CD14-positive monocyte (primary cell): ENCODE measurements at regions not wholly inside any gene's neighbourhood (a gene's known extent, or its start where the extent isn't known, plus 50 kb on each side); places are given as distances from the start of the nearest gene placed in this dataset.

Source experiments
- DNase-seq, 3 donors: peaks; one replicate each; pipeline ENCODE4 v3.0.0-alpha.2; 2011 to 2022
- H2AFZ ChIP-seq: 2 replicates; pipeline ENCODE4 v1.6.0; 2012; ENCODE audit warnings: mild to moderate bottlenecking, low read depth, low read length, inconsistent platforms; ENCODE audit not compliant: insufficient read depth, poor library complexity, severe bottlenecking
- H3K27ac ChIP-seq, 2 donors: 1 replicate in 1 of 2; 2 replicates in 1 of 2; pipeline ENCODE4 v1.5.1; 2012 to 2013; ENCODE audit warnings: low read length in 2 of 2, control low read depth in 1 of 2, inconsistent platforms in 1 of 2, low read depth in 1 of 2, mild to moderate bottlenecking in 1 of 2
- H3K27me3 ChIP-seq, 2 donors: one replicate each; pipeline versions ENCODE4 v1.6.0 to v1.6.1; 2011 to 2013; ENCODE audit warnings: low read length in 2 of 2; ENCODE audit not compliant: control insufficient read depth in 2 of 2, insufficient read depth in 2 of 2
- H3K36me3 ChIP-seq, 2 donors: replicated peaks in 1 of 2; 1 replicate in 1 of 2; 2 replicates in 1 of 2; pipeline versions ENCODE4 v1.5.1 to v1.6.1; 2012 to 2013; ENCODE audit warnings: low read length in 2 of 2, control low read depth in 1 of 2, inconsistent platforms in 1 of 2, mild to moderate bottlenecking in 1 of 2; ENCODE audit not compliant: insufficient read depth in 2 of 2, control insufficient read depth in 1 of 2
- H3K4me1 ChIP-seq, 2 donors: 1 replicate in 1 of 2; 2 replicates in 1 of 2; pipeline versions ENCODE4 v1.5.1 to v1.6.1; 2012 to 2013; ENCODE audit warnings: low read length in 2 of 2, control low read depth in 1 of 2, inconsistent platforms in 1 of 2, mild to moderate bottlenecking in 1 of 2, moderate library complexity in 1 of 2; ENCODE audit not compliant: insufficient read depth in 2 of 2, control insufficient read depth in 1 of 2
- H3K4me2 ChIP-seq: replicated peaks from 2 replicates; pipeline ENCODE3; 2012; ENCODE audit warnings: low read length, moderate library complexity, mild to moderate bottlenecking; ENCODE audit not compliant: poor library complexity, severe bottlenecking; ENCODE audit errors: extremely low read depth
- H3K4me3 ChIP-seq, 3 experiments: fragments of 200-600 bp in 1 of 3; sonication (generic) in 1 of 3; replicated peaks in 1 of 3; 1 replicate in 2 of 3; 2 replicates in 1 of 3; pipeline ENCODE4 v1.5.1; 2011 to 2013; ENCODE audit warnings: low read length in 3 of 3, mild to moderate bottlenecking in 3 of 3, control low read depth in 2 of 3, low read depth in 2 of 3, inconsistent platforms in 1 of 3, moderate library complexity in 1 of 3
- H3K79me2 ChIP-seq: 2 replicates; pipeline ENCODE4 v1.6.0; 2012; ENCODE audit warnings: mild to moderate bottlenecking, control low read depth, inconsistent platforms, low read length, moderate library complexity; ENCODE audit not compliant: insufficient read depth
- H3K9ac ChIP-seq: 2 replicates; pipeline ENCODE4 v1.6.0; 2017; ENCODE audit warnings: low read length, mild to moderate bottlenecking; ENCODE audit not compliant: insufficient read depth, poor library complexity, severe bottlenecking
- H3K9me3 ChIP-seq, 2 donors: replicated peaks in 1 of 2; 1 replicate in 1 of 2; 2 replicates in 1 of 2; pipeline versions ENCODE4 v1.5.1 to v1.6.1; 2012 to 2013; ENCODE audit warnings: low read length in 2 of 2, control low read depth in 1 of 2; ENCODE audit not compliant: control insufficient read depth in 1 of 2, insufficient read depth in 1 of 2
- H4K20me1 ChIP-seq: 2 replicates; pipeline ENCODE4 v1.6.0; 2012; ENCODE audit warnings: mild to moderate bottlenecking, low read length, control low read depth, moderate library complexity; ENCODE audit not compliant: insufficient read depth
- H3K27ac Mint-ChIP-seq, 7 donors: one replicate each; pipeline ENCODE4 v1.8.0; 2020; ENCODE audit warnings: mild to moderate bottlenecking in 7 of 7, mixed read lengths in 7 of 7, moderate library complexity in 6 of 7, inconsistent platforms in 2 of 7
- H3K27me3 Mint-ChIP-seq, 3 donors: one replicate each; pipeline ENCODE4 v1.8.0; 2021 to 2022; ENCODE audit warnings: low read depth in 3 of 3, mild to moderate bottlenecking in 3 of 3, mixed read lengths in 3 of 3, moderate library complexity in 3 of 3, inconsistent platforms in 1 of 3
- H3K36me3 Mint-ChIP-seq, 2 donors: one replicate each; pipeline ENCODE4 v1.8.0; 2020; ENCODE audit warnings: mixed read lengths in 2 of 2, inconsistent platforms in 1 of 2, mild to moderate bottlenecking in 1 of 2
- H3K4me1 Mint-ChIP-seq: one replicate; pipeline ENCODE4 v1.8.0; 2020; ENCODE audit warnings: mild to moderate bottlenecking, mixed read lengths
- H3K4me3 Mint-ChIP-seq, 2 donors: one replicate each; pipeline ENCODE4 v1.8.0; 2020; ENCODE audit warnings: mild to moderate bottlenecking in 2 of 2, mixed read lengths in 2 of 2, moderate library complexity in 1 of 2
- H3K9me3 Mint-ChIP-seq, 7 donors: one replicate each; pipeline ENCODE4 v1.8.0; 2020 to 2022; ENCODE audit warnings: mixed read lengths in 7 of 7, mild to moderate bottlenecking in 6 of 7, moderate library complexity in 6 of 7, inconsistent platforms in 2 of 7
- CTCF ChIP-seq: fragments of 200-600 bp; IDR thresholded peaks from one replicate; pipeline ENCODE4 v1.8.0; 2022; ENCODE audit warnings: antibody characterized with exemption, mild to moderate bottlenecking
- WGBS: methylation state at CpG from one replicate; pipeline ENCODE4 v1.1.5; 2013; ENCODE audit warnings: missing lambda C conversion rate; ENCODE audit not compliant: insufficient coverage; 5-methylcytosine and 5-hydroxymethylcytosine counted together
- intact Hi-C, 2 donors: fragments of 100-400 bp; cut with micrococcal nuclease; formaldehyde crosslinking; loops; one replicate each; pipeline versions ENCODE4 v1.15.0 to v1.15.1; 2023

- H3K9me3 ChIP-seq = no peaks in the 10 kb centered on the region
- H3K9me3 Mint-ChIP-seq = peaks cover 0 to 4% (median 0%) of the 10 kb centered on the region in 7 donors
- peaks cover 0 to 4% (median 0%) of the 10 kb centered on the region in 3 donors for H3K27me3 Mint-ChIP-seq
- no peak overlapping the region for H3K9ac ChIP-seq
- H3K27ac ChIP-seq = no peak overlapping the region
- no peak for DNase-seq
- H2AFZ ChIP-seq = no peak overlapping the region
- H3K79me2 ChIP-seq = no peaks in the 10 kb centered on the region
- no peaks in the 10 kb centered on the region for H3K36me3 Mint-ChIP-seq
- no peak for TF ChIP-seq CTCF
- no peaks in the 10 kb centered on the region for H3K36me3 ChIP-seq
- no peak overlapping the region for H3K4me3 Mint-ChIP-seq
- H3K4me3 ChIP-seq = no peak overlapping the region
- H3K27ac Mint-ChIP-seq = no peak overlapping the region
- no peaks in the 10 kb centered on the region for H4K20me1 ChIP-seq
- intact Hi-C loops = no loop called here
- H3K4me2 ChIP-seq = no peak overlapping the region
- no peaks in the 10 kb centered on the region for H3K27me3 ChIP-seq
- no peaks in the 10 kb centered on the region for H3K4me1 ChIP-seq
- no peaks in the 10 kb centered on the region for H3K4me1 Mint-ChIP-seq
These were observed 112.3 kb upstream of the ZNF521 start for GRCh38 chr18:25464227-25464626.

- no peaks in the 10 kb centered on the region for H3K27me3 ChIP-seq
- TF ChIP-seq CTCF = no peak
- H3K36me3 Mint-ChIP-seq = no peaks in the 10 kb centered on the region
- H3K9me3 Mint-ChIP-seq = peaks cover 0 to 4% (median 1%) of the 10 kb centered on the region in 7 donors
- H3K9ac ChIP-seq = no peak overlapping the region
- no peaks in the 10 kb centered on the region for H3K36me3 ChIP-seq
- no peaks in the 10 kb centered on the region for H3K9me3 ChIP-seq
- WGBS = 100% methylated on average over 2 of the region's 4 CpGs
- H3K27ac Mint-ChIP-seq = no peak overlapping the region
- no peaks in the 10 kb centered on the region for H3K79me2 ChIP-seq
- H3K27ac ChIP-seq = no peak overlapping the region
- H3K4me1 ChIP-seq = no peaks in the 10 kb centered on the region
- intact Hi-C loops = no loop called here
- no peak overlapping the region for H2AFZ ChIP-seq
- no peak overlapping the region for H3K4me3 Mint-ChIP-seq
- DNase-seq = no peak
- H4K20me1 ChIP-seq = no peaks in the 10 kb centered on the region
- H3K4me2 ChIP-seq = no peak overlapping the region
- H3K4me1 Mint-ChIP-seq = no peaks in the 10 kb centered on the region
- peaks cover 0 to 4% (median 0%) of the 10 kb centered on the region in 3 donors for H3K27me3 Mint-ChIP-seq
- no peak overlapping the region for H3K4me3 ChIP-seq
These were observed 111.8 kb upstream of the ZNF521 start for GRCh38 chr18:25463726-25464125.
